ENCODE measurements at regions not wholly inside any gene's neighbourhood (a gene's known extent, or its start where the extent isn't known, plus 50 kb on each side); places are given as distances from the start of the nearest gene placed in this dataset.

- TF ChIP-seq FOXA1 (IDR thresholded peaks at IDR 0.05) (no peak), CTBP1 (IDR thresholded peaks at IDR 0.05; ENCODE audit: borderline replicate concordance) (no peak), BHLHE40 (IDR thresholded peaks at IDR 0.05; ENCODE audit: borderline replicate concordance) (no peak), ZNF384 (IDR thresholded peaks at IDR 0.05) (no peak), TARDBP (IDR thresholded peaks at IDR 0.05) (no peak), HDGF (IDR thresholded peaks at IDR 0.05; ENCODE audit: borderline replicate concordance) (no peak), SP1 (IDR thresholded peaks at IDR 0.05) (no peak), FOXK2 (IDR thresholded peaks at IDR 0.05) (no peak), L3MBTL2 (conservative IDR thresholded peaks at IDR 0.05) (no peak)
These were observed 1063.8 kb upstream of the CNTN5 start for GRCh38 chr11:97956904-97957303.
